BJ (cell line): ENCODE measurements at regions not wholly inside any gene's neighbourhood (a gene's known extent, or its start where the extent isn't known, plus 50 kb on each side); places are given as distances from the start of the nearest gene placed in this dataset. TPM values are rescaled to one million over a fixed set of nuclear protein-coding genes. Genes with fewer than 3 reads are reported as not detected.

Experiments
- CTCF ChIA-PET: fragments of 350-600 bp; formaldehyde crosslinking; extraction: SDS; loops from one replicate; lab custom pipeline; 2021; ENCODE audit warnings: antibody characterized with exemption, inconsistent platforms; lab: Yijun Ruan, JAX
- POLR2A ChIA-PET: fragments of 300-600 bp; sonication (Branson Sonifier 250); formaldehyde crosslinking; extraction: SDS; loops from one replicate; lab custom pipeline; 2021; ENCODE audit warnings: antibody characterized with exemption; lab: Charles Lee
- DNase-seq: peaks from one replicate; pipeline ENCODE4 v3.0.0-alpha.2; 2011; ENCODE audit warnings: low read depth
- H3K27me3 ChIP-seq: 2 replicates; pipeline ENCODE4 v1.6.0; 2011; ENCODE audit warnings: low read length; ENCODE audit not compliant: control insufficient read depth, insufficient read depth
- H3K36me3 ChIP-seq: 2 replicates; pipeline ENCODE4 v1.5.1; 2011; ENCODE audit warnings: low read length; ENCODE audit not compliant: control insufficient read depth, insufficient read depth
- H3K4me3 ChIP-seq: 2 replicates; pipeline ENCODE4 v1.5.1; 2011; ENCODE audit warnings: low read depth, mild to moderate bottlenecking, control low read depth, low read length
- CTCF ChIP-seq: IDR thresholded peaks from 2 replicates; pipeline ENCODE4 v1.5.1; 2011; ENCODE audit warnings: low read depth, mild to moderate bottlenecking, control low read depth, inconsistent platforms, low read length, moderate library complexity; ENCODE audit not compliant: insufficient read depth
- small RNA-seq: library from RNA; depleted of rRNA; stranded (forward); fragments of <200 nt; gene quantifications from one replicate; pipeline ENCODE3, GENCODE V24; 2012; ENCODE audit warnings: low replicate concordance, low read depth; ENCODE audit not compliant: insufficient read length

GRCh38 chr5:52202256-52202655 lies 585.5 kb upstream of the ITGA1 start:
- DNase-seq, result no peak
- Histone ChIP-seq H3K36me3 (no peaks in the 10 kb centered on the region), H3K27me3 (no peaks in the 10 kb centered on the region), H3K4me3 (no peak overlapping the region)
- ChIA-PET POLR2A (no interaction called here), CTCF (no interaction called here)
- no peak for TF ChIP-seq CTCF

GRCh38 chr5:52204310-52204709 lies 583.4 kb upstream of the ITGA1 start:
- Histone ChIP-seq H3K4me3 (no peak overlapping the region), H3K27me3 (no peaks in the 10 kb centered on the region), H3K36me3 (no peaks in the 10 kb centered on the region)
- no peak for DNase-seq
- ChIA-PET POLR2A (no interaction called here), CTCF (no interaction called here)
- no peak for TF ChIP-seq CTCF

Small RNA genes in the stretch of these regions (small RNA-seq; reads per million reads assigned to genes)
- gene RNA5SP182, result not detected
